A673 (cell line): ENCODE measurements at regions not wholly inside any gene's neighbourhood (a gene's known extent, or its start where the extent isn't known, plus 50 kb on each side); places are given as distances from the start of the nearest gene placed in this dataset.

Experiments
- EZH2 ChIP-seq: fragments of 200-600 bp; sonication (generic); IDR thresholded peaks from 2 replicates; pipeline ENCODE4 v1.6.1; 2017; ENCODE audit warnings: borderline replicate concordance, low read depth, mild to moderate bottlenecking, mixed read lengths, antibody characterized with exemption, low read length; ENCODE audit not compliant: poor library complexity, severe bottlenecking
- TF ChIP-seq, protein P1 (sequence below): fragments of 300-800, 200-600 bp; sonication (generic); conservative IDR thresholded peaks from 2 replicates; pipeline ENCODE4 v1.5.1; 2017; ENCODE audit warnings: low read depth, mild to moderate bottlenecking, antibody characterized with exemption, low read length, moderate library complexity, mixed read lengths

GRCh38 chr5:43804723-43805122 is 201.7 kb downstream of the NNT start:
- TF ChIP-seq, protein P1, sequence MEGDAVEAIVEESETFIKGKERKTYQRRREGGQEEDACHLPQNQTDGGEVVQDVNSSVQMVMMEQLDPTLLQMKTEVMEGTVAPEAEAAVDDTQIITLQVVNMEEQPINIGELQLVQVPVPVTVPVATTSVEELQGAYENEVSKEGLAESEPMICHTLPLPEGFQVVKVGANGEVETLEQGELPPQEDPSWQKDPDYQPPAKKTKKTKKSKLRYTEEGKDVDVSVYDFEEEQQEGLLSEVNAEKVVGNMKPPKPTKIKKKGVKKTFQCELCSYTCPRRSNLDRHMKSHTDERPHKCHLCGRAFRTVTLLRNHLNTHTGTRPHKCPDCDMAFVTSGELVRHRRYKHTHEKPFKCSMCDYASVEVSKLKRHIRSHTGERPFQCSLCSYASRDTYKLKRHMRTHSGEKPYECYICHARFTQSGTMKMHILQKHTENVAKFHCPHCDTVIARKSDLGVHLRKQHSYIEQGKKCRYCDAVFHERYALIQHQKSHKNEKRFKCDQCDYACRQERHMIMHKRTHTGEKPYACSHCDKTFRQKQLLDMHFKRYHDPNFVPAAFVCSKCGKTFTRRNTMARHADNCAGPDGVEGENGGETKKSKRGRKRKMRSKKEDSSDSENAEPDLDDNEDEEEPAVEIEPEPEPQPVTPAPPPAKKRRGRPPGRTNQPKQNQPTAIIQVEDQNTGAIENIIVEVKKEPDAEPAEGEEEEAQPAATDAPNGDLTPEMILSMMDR = no peak
- TF ChIP-seq EZH2 = no peak
